Mucosa of rectum (tissue), 2 donors: ENCODE measurements at regions not wholly inside any gene's neighbourhood (a gene's known extent, or its start where the extent isn't known, plus 50 kb on each side); places are given as distances from the start of the nearest gene placed in this dataset.
"Not testable (repeated sequence)": the region's sequence is repeated elsewhere in the genome, so short reads cannot be mapped to it uniquely, and the experiment has no call there.

Experiments
- H3K27ac ChIP-seq, 2 donors: one replicate each; pipeline ENCODE4 v1.7.0; 2013; ENCODE audit warnings: inconsistent platforms in 2 of 2, low read depth in 2 of 2, low read length in 2 of 2
- H3K27me3 ChIP-seq, 2 donors: one replicate each; pipeline ENCODE4 v1.7.0; 2013; ENCODE audit warnings: low read length in 2 of 2; ENCODE audit not compliant: control insufficient read depth in 2 of 2, insufficient read depth in 2 of 2
- H3K36me3 ChIP-seq, 2 donors: one replicate each; pipeline ENCODE4 v1.7.0; 2013; ENCODE audit warnings: low read length in 2 of 2; ENCODE audit not compliant: control insufficient read depth in 2 of 2, insufficient read depth in 2 of 2
- H3K4me1 ChIP-seq, 2 donors: one replicate each; pipeline ENCODE4 v1.7.0; 2013; ENCODE audit warnings: low read length in 2 of 2, mild to moderate bottlenecking in 1 of 2; ENCODE audit not compliant: control insufficient read depth in 2 of 2, insufficient read depth in 2 of 2
- H3K4me3 ChIP-seq, 2 donors: one replicate each; pipeline ENCODE4 v1.7.0; 2013; ENCODE audit warnings: low read length in 2 of 2
- H3K9ac ChIP-seq, 2 donors: one replicate each; pipeline ENCODE4 v1.7.0; 2013; ENCODE audit warnings: low read length in 2 of 2, low read depth in 1 of 2, mild to moderate bottlenecking in 1 of 2
- H3K9me3 ChIP-seq, 2 donors: one replicate each; pipeline ENCODE4 v1.7.0; 2013; ENCODE audit warnings: low read length in 2 of 2; ENCODE audit not compliant: control insufficient read depth in 2 of 2
- donor health status: healthy.
- donor health status: Normal muscosa, but diverticular disease.

DNA sequence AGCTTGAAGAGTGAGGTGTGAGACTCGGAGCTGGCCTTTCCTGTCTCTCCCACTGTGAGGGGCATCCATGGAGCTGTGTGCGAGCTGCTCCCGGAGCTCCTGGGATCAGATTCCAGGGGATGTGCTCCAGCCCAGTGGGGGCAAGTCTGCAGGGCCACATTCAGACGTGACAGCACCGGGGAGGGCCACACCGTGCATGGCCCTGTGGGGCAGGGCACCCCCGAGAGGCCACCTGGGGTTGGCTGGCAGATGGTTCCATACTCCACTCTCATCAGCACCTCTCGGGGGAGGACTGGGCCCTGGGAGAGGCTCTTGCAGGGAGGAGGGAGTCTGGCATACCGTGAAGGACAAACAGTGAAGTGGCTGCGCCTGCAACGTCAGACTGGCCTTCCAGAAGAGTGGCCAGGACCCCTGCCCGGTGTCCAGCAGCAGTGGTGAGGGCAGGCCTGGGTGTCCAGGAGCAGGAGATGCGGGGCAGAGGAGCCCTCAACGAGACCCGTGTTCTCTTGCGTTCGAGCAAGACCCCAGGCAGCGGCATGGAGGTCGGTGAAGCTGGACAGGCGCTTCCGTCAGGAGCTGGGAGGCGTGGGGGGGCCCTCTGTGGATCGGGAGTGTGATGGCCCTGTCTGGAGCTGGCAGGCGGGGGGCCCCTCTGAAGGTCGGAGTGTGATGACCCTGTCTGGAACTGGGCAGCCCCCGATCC, 84.3 kb downstream of the ASB1 start:
- Histone ChIP-seq H3K27me3 (no peaks in the 10 kb centered on the region), H3K36me3 (no peaks in the 10 kb centered on the region), H3K9me3 (no peaks in the 10 kb centered on the region), H3K4me3 (no peak overlapping the region), H3K4me1 (no peaks in the 10 kb centered on the region), H3K27ac (no peak overlapping the region), H3K9ac (no peak overlapping the region)

DNA sequence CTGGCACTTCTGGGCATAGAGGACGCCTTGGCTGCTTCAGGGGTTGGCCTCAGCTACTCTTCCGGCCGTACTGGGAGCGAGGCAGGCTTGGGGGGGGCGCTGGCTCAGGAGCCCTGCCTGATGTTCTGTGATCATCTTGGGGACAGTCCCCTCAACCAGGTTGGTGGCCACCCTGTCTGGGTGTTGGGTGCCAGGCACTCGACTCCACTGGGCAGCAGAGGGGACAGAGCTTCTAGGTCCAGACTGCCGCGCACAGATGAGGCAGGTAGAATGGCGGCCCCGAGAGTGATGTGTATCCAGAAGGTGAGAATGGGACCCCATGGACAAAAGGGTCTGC, 84.9 kb downstream of the ASB1 start:
- Histone ChIP-seq H3K4me3 (no peak overlapping the region), H3K9me3 (no peaks in the 10 kb centered on the region), H3K27me3 (no peaks in the 10 kb centered on the region), H3K4me1 (no peaks in the 10 kb centered on the region), H3K36me3 (no peaks in the 10 kb centered on the region), H3K9ac (no peak overlapping the region), H3K27ac (no peak overlapping the region)

DNA sequence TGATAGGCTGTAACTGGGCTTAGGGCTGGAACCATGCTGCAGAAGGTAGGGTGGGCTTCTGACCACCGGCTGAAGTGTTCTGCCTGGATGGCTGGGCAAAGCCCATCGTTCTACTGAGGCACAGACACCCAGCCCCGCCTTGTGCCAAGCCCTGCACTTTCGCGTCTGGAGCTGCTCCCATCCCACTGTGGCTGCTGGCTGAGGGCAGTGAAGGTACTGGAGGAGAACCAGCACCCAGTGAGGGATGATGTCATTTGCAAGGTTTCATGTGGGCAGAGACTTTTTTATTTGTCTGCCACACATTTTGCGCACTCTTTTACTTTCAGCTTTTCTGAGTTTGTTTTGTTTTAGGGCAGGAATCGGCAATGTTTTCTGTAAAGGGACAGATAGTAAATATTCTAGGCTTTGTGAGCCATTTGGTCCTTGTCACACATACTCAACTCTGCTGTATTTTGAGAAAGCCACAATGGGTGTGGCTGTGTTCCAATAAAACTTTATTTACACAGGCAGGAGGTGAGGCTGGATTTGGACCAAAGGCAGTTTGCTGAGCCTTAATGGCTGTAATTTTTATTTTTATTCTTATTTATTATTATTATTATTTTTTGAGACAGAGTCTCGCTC, 85.6 kb downstream of the ASB1 start:
- H3K36me3 ChIP-seq, result no peaks in the 10 kb centered on the region
- peaks cover 0 to 6% of the 10 kb centered on the region in 2 donors for H3K9me3 ChIP-seq
- H3K4me1 ChIP-seq, result no peaks in the 10 kb centered on the region
- no peak overlapping the region for H3K4me3 ChIP-seq
- no peaks in the 10 kb centered on the region for H3K27me3 ChIP-seq
- H3K9ac ChIP-seq, result no peak overlapping the region
- H3K27ac ChIP-seq, result no peak overlapping the region

DNA sequence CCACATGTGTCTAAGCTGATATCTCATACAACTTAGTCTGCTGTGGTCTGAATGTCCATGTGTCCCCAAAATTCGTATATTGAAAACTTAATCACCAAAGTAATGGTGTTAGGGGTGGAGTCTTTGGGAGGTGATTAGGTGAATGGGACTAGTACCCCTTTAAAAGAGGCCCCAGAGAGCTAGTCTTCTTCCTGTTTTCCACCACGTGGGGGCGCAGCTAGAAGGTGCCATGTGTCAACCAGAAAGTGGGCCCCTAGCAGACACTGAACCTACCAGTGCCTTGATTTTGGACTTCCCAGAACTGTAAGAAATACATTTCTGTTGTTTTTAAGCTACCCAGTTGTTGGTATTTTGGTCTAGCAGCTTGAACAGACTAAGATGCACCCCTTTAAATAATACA, 86.6 kb downstream of the ASB1 start:
- H3K9me3 ChIP-seq, result peaks cover 0 to 8% of the 10 kb centered on the region in 2 donors
- H3K36me3 ChIP-seq, result no peaks in the 10 kb centered on the region

GRCh38 chr2:238514024-238514423, 87.3 kb downstream of the ASB1 start:
- H3K36me3 ChIP-seq, H3K27ac ChIP-seq, H3K9me3 ChIP-seq, H3K4me1 ChIP-seq, H3K4me3 ChIP-seq, H3K27me3 ChIP-seq, H3K9ac ChIP-seq: not testable (repeated sequence)

More for the DNA sequence above, 86.6 kb downstream of the ASB1 start:
- Histone ChIP-seq H3K9ac (no peak overlapping the region), H3K27ac (no peak overlapping the region), H3K27me3 (no peaks in the 10 kb centered on the region), H3K4me1 (no peaks in the 10 kb centered on the region), H3K4me3 (no peak overlapping the region)

- Histone ChIP-seq H3K27ac (no peak overlapping the region), H3K27me3 (no peaks in the 10 kb centered on the region)
These were observed 88.7 kb downstream of the ASB1 start for GRCh38 chr2:238515377-238515776.

GRCh38 chr2:238517209-238517608, 90.5 kb downstream of the ASB1 start:
- Histone ChIP-seq H3K4me3 (no peak overlapping the region), H3K4me1 (no peaks in the 10 kb centered on the region), H3K9me3 (peaks cover 0 to 8% of the 10 kb centered on the region in 2 donors), H3K27ac (no peak overlapping the region), H3K9ac (no peak overlapping the region), H3K36me3 (no peaks in the 10 kb centered on the region), H3K27me3 (no peaks in the 10 kb centered on the region)

More at GRCh38 chr2:238515377-238515776, 88.7 kb downstream of the ASB1 start:
- no peaks in the 10 kb centered on the region for H3K4me1 ChIP-seq
- H3K36me3 ChIP-seq, result no peaks in the 10 kb centered on the region
- H3K9me3 ChIP-seq, result peaks cover 0 to 8% of the 10 kb centered on the region in 2 donors
- no peak overlapping the region for H3K4me3 ChIP-seq
- H3K9ac ChIP-seq, result no peak overlapping the region

GRCh38 chr2:238518172-238518820, 91.6 kb downstream of the ASB1 start:
- Histone ChIP-seq H3K27ac (no peak overlapping the region), H3K9me3 (peaks cover 0 to 8% of the 10 kb centered on the region in 2 donors), H3K9ac (no peak overlapping the region), H3K36me3 (no peaks in the 10 kb centered on the region), H3K4me1 (no peaks in the 10 kb centered on the region), H3K4me3 (no peak overlapping the region), H3K27me3 (peaks cover 0 to 3% of the 10 kb centered on the region in 2 donors)

DNA sequence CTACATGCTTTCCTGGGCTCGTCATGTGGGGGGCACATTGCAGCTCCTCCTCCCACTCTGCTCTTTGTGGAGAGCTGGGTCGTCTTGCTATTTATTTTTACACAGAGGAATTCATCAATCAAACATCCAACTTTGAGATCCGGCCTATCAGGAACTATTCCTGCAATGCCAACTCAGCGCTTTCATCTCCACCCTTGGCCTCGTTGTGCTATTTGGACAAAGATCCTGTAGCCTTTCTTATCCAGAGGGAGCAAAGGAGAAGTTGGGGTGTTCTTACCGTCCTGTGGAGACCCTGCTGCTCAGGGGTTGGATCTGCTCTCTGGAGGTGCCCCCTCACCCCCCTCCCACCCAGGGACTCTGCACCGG, 92.1 kb downstream of the ASB1 start:
- no peak overlapping the region for H3K27ac ChIP-seq
- no peaks in the 10 kb centered on the region for H3K36me3 ChIP-seq
- H3K9ac ChIP-seq, result no peak overlapping the region
- H3K4me1 ChIP-seq, result no peaks in the 10 kb centered on the region
- H3K4me3 ChIP-seq, result no peak overlapping the region
- peaks cover 0 to 8% of the 10 kb centered on the region in 2 donors for H3K9me3 ChIP-seq
- peaks cover 0 to 3% of the 10 kb centered on the region in 2 donors for H3K27me3 ChIP-seq

GRCh38 chr2:238520359-238520886, 93.7 kb downstream of the ASB1 start:
- no peaks in the 10 kb centered on the region for H3K36me3 ChIP-seq
- H3K4me3 ChIP-seq, result no peak overlapping the region
- H3K27me3 ChIP-seq, result peaks cover 0 to 3% of the 10 kb centered on the region in 2 donors
- H3K27ac ChIP-seq, result no peak overlapping the region
- H3K9me3 ChIP-seq, result peaks cover 0 to 8% of the 10 kb centered on the region in 2 donors
- no peak overlapping the region for H3K9ac ChIP-seq
- no peaks in the 10 kb centered on the region for H3K4me1 ChIP-seq
